ENCODE measurements at regions not wholly inside any gene's neighbourhood (a gene's known extent, or its start where the extent isn't known, plus 50 kb on each side); places are given as distances from the start of the nearest gene placed in this dataset.
"Not testable (repeated sequence)": the region's sequence is repeated elsewhere in the genome, so short reads cannot be mapped to it uniquely, and the experiment has no call there.

DNA sequence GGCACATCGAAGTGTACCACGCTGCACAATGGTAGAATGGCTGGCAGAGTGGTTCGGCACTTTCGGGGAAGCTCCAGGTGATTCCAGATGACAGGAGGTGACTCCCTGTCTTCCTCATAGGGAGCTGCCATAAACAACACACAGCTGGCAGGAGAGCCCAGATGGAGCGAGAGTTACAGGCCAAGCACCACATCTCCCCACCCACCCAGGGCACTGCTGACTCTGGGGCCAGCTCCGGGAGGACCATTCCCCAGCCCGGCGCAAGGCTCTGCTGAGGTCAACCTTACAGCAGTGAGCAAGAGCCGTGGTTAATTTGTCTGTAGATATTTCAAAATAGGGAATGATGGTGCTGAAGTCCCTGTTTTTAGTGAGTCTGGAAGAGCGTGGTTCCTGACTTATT is 78.8 kb upstream of the HMGXB4 start:
- FAIRE-seq: no peak
- DNase-seq (ENCODE audit: insufficient read length, low spot score): no peak

DNA sequence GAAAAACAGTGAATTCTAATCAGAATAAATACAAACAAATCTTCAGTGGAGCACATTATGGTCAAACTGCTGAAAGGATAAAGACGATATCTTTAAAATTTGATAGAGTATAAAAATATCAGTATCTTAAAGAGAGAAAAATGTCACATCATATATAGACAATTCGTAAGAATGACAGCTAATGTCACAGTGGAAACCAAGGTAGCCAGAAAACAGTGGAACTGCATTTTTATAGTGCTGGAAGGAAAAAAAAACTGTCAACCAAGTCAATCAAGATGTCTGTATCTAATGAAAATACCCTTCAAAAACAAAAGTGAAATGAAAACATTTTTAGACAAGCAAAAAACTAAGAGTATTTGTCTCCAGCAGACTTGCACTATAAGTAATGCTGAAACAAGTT is 73.4 kb upstream of the HMGXB4 start:
- FAIRE-seq: no peak
- DNase-seq (ENCODE audit: insufficient read length, low spot score): no peak

DNA sequence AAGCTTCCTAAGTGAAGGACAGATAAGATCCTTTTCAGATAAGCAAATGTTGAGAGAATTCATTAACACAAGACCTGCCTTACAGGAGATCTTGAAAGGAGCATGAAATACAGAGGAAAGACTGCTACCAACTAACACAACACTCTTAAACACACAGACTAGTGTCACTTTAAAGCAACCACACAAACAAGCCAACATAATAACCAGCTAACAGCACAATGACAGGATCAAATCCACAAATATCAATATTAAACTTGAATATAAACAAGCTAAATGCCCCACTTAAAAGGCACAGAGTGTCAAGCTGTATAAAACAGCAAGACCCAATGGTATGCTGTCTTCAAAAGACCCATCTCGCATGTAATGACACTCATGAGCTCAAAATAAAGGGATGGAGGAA is 70.8 kb upstream of the HMGXB4 start:
- DNase-seq (ENCODE audit: insufficient read length, low spot score): no peak
- no peak for FAIRE-seq

DNA sequence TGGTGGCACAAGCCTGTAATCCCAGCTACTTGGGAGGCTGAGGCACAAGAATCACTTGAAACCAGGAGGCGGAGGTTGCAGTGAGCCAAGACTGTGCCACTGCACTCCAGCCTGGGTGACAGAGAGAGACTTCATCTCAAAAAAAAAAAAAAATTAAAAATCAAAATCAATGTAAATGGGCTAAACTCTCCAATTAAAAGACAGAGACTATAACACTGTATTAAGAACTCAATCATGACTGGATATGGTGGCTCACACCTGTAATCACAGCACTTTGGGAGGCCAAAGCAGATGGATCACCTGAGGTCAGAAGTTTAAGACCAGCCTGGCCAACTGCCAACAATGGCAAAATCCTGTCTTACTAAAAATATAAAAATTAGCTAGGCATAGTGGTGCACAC is 68.4 kb upstream of the HMGXB4 start:
- not testable (repeated sequence) for FAIRE-seq; DNase-seq (ENCODE audit: insufficient read length, low spot score)

DNA sequence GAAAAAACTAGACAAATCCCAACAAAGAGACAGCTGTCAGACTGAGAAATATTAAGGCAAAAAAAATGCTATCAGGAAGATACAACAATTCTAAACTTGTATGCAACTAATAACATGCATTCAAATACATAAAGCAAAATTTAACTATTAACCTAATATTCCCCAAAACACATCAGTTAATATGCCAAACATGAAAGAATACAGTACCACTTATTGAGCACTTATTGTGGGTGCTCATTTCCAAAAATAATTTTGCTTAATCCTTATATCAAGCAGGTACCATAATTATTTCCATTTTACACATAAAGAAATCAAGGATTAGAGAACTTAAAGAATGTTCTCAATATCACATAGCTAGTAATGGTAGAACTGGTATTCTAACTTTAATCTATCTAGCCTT is 67.7 kb upstream of the HMGXB4 start:
- FAIRE-seq (no peak), DNase-seq (ENCODE audit: insufficient read length, low spot score) (no peak)

DNA sequence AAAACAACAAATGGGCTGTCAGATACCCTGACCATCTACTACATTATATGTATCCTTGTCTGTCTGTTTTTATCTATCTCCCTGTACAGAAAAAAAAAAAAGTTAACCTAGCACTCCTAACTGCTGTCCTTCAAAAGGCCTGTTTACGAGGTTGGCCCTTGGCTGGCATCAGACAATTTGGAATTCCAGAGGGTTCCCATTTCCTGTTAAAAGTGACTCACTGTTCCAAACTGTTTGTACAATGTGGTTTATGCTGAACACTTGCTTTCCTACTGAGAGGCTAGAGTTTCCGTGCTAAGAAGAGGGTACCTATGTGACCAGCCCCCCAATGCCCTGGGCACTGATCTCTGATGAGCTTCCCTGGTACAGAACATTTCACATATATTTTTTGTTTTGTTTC is 65.9 kb upstream of the HMGXB4 start:
- no peak for FAIRE-seq
- peak; percentile 20 for DNase-seq (ENCODE audit: insufficient read length, low spot score)

DNA sequence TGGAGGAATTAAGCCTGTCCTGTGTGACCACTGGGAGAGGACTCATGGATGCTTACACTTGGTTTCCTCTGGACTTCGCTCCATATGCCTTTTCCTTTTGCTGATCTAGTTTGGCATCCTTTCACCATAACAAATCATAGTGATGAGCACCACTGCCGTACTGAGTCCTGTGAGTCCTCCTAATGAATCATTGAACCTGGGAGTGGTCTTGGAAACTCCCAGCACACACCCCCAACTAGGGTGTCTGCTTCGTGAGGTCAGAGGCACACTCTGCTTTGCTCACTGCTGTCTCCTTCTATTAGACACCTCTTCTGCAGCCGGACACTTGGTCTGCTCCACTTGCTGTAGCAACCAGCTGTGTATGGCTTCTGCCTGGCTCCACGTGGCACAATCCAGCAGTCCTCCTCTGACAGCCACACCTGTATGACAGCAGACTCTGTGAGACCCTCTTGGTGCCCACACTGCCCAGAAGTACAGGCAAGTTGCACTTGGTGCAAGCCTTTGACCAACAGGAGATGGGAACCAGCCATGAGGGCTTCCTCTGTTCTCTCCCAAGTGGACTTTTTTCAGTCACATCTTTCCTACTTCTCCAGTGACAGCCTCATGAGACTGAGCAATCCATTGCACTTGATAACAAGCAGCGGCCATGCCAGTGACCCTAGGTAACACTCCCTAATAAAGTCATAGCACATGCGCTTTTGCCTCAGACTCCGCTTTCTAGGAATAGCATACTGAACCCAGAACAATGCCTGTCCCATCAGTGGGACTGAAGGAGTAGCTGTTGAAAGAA is 65.0 kb upstream of the HMGXB4 start:
- DNase-seq (ENCODE audit: insufficient read length, low spot score): no peak
- no peak for FAIRE-seq

DNA sequence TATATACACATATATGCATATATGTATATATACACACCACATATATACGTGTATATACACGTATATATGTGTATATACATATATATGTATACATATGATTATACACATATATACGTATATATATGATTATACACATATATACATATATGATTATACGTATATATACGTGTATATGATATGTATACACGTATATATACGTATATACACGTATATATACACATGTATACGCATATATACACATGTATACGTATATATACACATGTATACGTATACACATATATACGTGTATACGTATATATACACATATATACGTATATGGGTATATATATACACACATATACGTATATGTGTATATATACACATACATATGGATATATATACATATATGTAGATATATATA is 62.1 kb upstream of the HMGXB4 start:
- FAIRE-seq (no peak), DNase-seq (ENCODE audit: insufficient read length, low spot score) (no peak)

DNA sequence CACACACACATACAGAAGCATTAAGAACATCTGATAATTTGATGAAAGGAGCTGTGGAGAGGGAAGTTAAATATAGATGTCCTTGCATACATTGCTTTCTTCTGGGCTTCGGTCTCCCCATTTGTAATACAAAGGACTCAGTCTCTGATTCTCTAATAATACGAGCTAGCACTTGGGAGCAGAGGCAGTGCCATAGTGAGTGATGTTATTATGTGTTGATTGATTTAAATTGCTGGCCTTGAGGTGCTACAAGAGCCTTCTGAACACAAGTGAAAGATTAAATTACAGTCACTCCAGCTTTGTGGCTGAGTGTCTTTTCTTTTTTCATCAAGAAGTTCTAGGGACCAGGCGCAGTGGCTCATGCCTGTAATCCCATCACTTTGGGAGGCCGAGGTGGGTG is 61.5 kb upstream of the HMGXB4 start:
- no peak for DNase-seq (ENCODE audit: insufficient read length, low spot score)
- FAIRE-seq: no peak

DNA sequence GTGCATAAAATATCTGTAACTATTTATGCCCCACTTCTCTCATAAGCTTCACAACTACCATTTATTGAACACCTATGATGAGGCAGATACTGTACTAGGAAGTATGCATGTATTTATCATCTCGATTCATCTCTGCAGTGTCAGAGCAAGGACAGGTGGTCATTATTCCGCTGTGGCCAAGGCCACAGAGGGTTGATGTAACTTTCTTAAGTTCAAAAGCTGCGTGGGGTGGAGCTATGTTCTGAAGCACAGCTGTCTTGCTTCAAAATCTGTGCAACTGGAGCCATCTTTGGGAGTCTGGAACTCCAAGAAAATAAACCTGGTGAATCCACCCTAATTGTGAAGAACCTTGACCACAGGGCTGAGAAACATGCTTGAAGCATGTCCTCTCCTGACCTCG is 60.2 kb upstream of the HMGXB4 start:
- no peak for DNase-seq (ENCODE audit: insufficient read length, low spot score)
- FAIRE-seq: no peak

DNA sequence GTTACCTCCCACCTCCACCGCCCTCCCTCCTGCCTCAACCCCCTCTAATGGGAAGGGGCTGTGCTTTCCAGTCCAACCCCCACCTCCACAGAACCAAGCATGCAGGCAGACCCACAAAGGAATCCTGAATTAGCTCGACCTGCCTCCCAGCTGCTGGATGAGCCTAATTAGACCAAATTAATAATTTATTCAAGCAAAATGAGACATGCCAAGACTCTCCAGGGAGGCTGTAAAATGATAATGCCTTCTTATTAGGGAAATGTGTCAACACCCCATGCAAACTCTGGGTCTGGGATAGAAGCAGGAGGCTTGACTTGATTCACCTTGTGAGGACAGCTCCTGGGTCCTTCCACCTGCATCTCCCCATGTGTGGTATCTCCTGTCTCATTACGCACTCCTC is 59.4 kb upstream of the HMGXB4 start:
- FAIRE-seq (no peak), DNase-seq (ENCODE audit: insufficient read length, low spot score) (no peak)

DNA sequence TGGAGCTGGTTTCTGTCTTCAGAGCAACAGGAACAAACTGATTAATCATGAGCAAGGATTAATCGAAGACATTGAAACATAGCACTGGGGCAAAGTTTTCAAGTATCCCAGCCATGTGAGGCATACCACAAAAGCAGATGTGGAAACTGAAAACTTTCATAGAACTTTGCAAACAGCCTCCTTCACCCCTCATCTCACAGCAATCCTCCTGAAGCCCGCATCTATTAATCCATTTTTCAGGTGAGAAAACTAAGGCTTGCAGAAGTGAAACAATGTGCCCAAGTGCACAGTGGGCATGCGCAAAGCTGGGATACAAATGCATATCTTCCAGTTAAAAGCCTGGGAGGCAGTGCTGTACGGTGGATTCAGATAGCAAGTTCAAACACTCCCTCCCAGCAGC is 58.6 kb upstream of the HMGXB4 start:
- FAIRE-seq: no peak
- no peak for DNase-seq (ENCODE audit: insufficient read length, low spot score)

DNA sequence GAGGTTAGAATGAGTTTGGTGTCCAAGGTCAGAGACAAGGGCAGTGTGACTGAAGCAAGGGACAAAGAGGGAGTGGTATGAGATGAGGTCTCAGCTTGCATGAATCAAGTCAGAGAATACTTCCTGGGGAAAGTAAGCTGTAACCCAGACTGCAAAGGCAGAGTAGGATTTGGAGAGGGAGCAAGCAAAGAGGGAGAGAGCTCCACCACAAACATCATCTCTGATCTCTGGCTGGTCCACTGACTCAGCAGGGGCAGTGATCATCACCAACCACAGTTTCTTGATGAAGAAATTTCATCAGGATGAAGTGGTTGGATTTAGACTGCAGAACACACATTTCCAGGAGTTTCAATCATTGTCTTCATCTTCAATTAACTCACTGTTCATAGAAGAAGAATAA is 54.9 kb upstream of the HMGXB4 start:
- FAIRE-seq (no peak), DNase-seq (ENCODE audit: insufficient read length, low spot score) (no peak)

DNA sequence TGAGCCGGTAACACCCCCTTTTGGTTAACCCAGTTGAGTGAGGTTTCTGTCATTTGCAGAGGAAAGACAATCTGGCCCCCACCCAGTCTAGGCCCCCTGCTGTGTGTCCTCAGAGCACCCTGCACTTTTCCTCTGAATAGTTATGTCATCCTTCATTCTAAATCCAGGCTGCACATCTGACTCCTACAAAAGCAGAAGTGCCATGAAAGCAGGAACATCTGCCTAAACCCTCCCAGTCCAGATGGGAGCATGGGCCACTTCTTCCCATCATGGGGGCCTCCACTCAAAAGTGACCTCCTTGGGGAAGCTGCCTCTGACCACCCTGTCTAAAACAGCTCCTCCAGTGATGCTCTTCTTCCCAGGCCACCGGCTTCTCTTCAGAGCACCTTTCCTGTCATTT is 53.7 kb upstream of the HMGXB4 start:
- FAIRE-seq (no peak), DNase-seq (ENCODE audit: insufficient read length, low spot score) (no peak)

DNA sequence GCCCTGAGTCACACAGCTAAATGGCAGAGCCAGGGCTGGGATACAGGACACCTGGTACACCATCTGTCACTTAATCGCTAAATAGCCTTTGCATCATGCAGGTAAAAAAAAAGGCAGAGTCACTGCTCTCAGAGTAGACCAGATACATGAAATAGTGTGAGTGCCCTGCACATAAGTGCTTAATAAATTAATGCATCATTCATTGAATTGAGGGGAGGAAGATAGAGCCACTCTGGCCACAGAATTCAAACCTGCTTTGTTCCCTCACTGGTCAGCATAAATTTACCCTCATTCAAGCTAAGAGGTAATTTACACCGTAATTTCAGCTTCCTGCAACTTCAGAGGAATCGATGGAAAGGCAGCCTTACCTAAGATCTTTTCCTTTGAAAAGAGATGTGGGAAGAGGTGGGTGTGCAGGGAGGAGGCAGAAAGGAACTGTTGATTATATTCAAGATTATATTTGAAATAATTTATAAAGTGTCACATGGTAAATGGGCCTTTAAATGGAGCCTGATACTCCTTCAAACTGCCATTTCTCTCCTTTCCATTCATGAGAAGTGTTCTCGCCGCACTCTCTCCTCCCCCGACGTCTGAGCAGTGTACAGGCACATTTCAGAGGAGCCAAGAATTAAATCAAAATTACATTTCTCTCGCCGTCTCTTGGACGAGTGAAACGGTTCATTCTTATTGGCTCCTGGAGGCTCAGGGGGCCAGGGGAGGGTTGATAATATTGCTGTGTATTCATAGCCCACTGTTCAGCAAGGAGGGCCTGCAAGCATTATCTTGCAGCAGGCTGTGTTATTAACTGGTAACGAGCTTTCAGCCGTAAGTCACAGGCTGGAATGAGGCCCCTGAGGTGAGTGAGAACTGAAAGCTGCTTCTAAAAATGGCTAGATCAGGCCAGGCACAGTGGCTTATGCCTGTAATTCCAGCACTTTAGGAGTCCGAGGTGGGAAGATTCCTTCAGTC is 52.2 kb upstream of the HMGXB4 start:
- no peak for FAIRE-seq
- no peak for DNase-seq (ENCODE audit: insufficient read length, low spot score)

DNA sequence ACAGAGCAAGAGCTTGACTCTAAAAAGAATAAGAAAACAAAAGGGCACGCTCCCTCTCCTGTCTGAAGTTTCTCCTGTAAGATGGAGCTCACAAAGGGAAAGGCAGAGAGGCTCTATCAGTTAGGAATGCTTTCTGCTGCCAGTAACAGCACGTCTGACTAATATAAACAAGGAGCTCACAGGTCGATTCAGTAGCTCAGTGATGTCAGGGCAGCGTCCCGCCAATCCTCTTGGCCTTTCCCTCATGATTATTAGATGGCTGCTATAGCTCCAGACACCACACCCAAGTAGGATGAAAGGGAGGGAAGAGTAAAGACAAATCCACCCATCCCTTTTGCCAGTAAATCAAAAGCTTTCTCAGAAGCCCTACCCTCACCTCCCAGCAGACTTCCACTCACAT is 51.3 kb upstream of the HMGXB4 start:
- FAIRE-seq: no peak
- no peak for DNase-seq (ENCODE audit: insufficient read length, low spot score)

DNA sequence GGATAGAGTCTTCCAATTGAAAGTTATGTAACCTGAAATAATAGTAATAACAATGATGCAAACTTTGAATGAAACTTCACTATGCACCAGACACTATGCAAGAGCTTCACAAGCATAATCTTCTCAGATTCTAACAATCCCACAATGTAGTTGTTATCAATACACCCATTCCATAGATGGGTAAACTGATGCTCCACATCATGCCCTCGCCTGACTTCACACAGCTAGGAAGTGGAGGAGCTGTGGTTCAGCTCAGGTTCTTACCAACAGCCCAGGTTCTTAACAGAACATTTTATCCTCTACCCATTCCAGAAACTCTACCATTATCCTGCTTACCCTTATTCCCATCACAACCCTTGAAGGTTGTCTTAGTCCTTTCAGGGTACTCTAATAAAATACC is 50.4 kb upstream of the HMGXB4 start:
- DNase-seq (ENCODE audit: insufficient read length, low spot score): no peak
- FAIRE-seq: no peak

Data from HTR-8/SVneo (cell line).